NAMALWA (cell line): ENCODE measurements at regions not wholly inside any gene's neighbourhood (a gene's known extent, or its start where the extent isn't known, plus 50 kb on each side); places are given as distances from the start of the nearest gene placed in this dataset.

Experiments used
- DNase-seq: peaks from one replicate; pipeline ENCODE4 v3.0.0-alpha.2; 2015; ENCODE audit warnings: low spot score

- peak; percentile 77 for DNase-seq
These were observed 366.5 kb upstream of the OR4E1 start for GRCh38 chr14:22039938-22040780.

GRCh38 chr14:22036541-22037239 is 363.1 kb upstream of the OR4E1 start:
- no peak for DNase-seq

- DNase-seq = no peak
These were observed 352.9 kb upstream of the OR4E1 start for GRCh38 chr14:22026527-22026926.

GRCh38 chr14:22025879-22026278 is 352.3 kb upstream of the OR4E1 start:
- no peak for DNase-seq

GRCh38 chr14:22024137-22024536 is 350.5 kb upstream of the OR4E1 start:
- DNase-seq = no peak

GRCh38 chr14:22018890-22019289 is 345.3 kb upstream of the OR4E1 start:
- DNase-seq = no peak

GRCh38 chr14:22012452-22012851 is 338.8 kb upstream of the OR4E1 start:
- DNase-seq = no peak

GRCh38 chr14:22011253-22011642 is 337.6 kb upstream of the OR4E1 start:
- no peak for DNase-seq

- DNase-seq = no peak
These were observed 337.1 kb upstream of the OR4E1 start for GRCh38 chr14:22010545-22011252.

- no peak for DNase-seq
These were observed 335.1 kb upstream of the OR4E1 start for GRCh38 chr14:22008766-22009165.

GRCh38 chr14:22007784-22008412 is 334.3 kb upstream of the OR4E1 start:
- no peak for DNase-seq

GRCh38 chr14:22007363-22007762 is 333.7 kb upstream of the OR4E1 start:
- no peak for DNase-seq

- no peak for DNase-seq
These were observed 329.8 kb upstream of the OR4E1 start for GRCh38 chr14:22003461-22003860.

- peak; percentile 60 for DNase-seq
These were observed 329.3 kb upstream of the OR4E1 start for GRCh38 chr14:22002860-22003284.

- DNase-seq = no peak
These were observed 325.8 kb upstream of the OR4E1 start for GRCh38 chr14:21999402-21999801.

- DNase-seq = peak; percentile 64
These were observed 323.7 kb upstream of the OR4E1 start for GRCh38 chr14:21997300-21997699.

GRCh38 chr14:21995332-21995731 is 321.7 kb upstream of the OR4E1 start:
- no peak for DNase-seq

- DNase-seq = no peak
These were observed 320.2 kb upstream of the OR4E1 start for GRCh38 chr14:21993837-21994236.

GRCh38 chr14:21993070-21993469 is 319.5 kb upstream of the OR4E1 start:
- no peak for DNase-seq

- DNase-seq = no peak
These were observed 317.5 kb upstream of the OR4E1 start for GRCh38 chr14:21991130-21991529.

- peak; percentile 53 for DNase-seq
These were observed 316.5 kb upstream of the OR4E1 start for GRCh38 chr14:21990116-21990515.

- no peak for DNase-seq
These were observed 315.5 kb upstream of the OR4E1 start for GRCh38 chr14:21989090-21989489.
